Activated CD8-positive, alpha-beta T cell treated with anti-CD3 and anti-CD28 coated beads for 36 hours (primary cell): ENCODE measurements at regions not wholly inside any gene's neighbourhood (a gene's known extent, or its start where the extent isn't known, plus 50 kb on each side); places are given as distances from the start of the nearest gene placed in this dataset.

ENCODE experiments used
- ATAC-seq: fragments of 200-7000 bp; cut with Tn5 transposase; one replicate; pipeline ENCODE4 v1.10.0; 2021; ENCODE audit warnings: mild to moderate bottlenecking, moderate library complexity
- CTCF ChIA-PET: fragments of 350-600 bp; sonication (Branson Sonifier 250); formaldehyde crosslinking; loops from one replicate; lab custom pipeline; 2021; ENCODE audit warnings: antibody characterized with exemption; lab: Charles Lee
- POLR2A ChIA-PET: fragments of 350-600 bp; sonication (Branson Sonifier 250); formaldehyde crosslinking; loops from one replicate; lab custom pipeline; 2021; ENCODE audit warnings: antibody characterized with exemption; lab: Charles Lee
- DNase-seq: peaks from one replicate; pipeline ENCODE4 v3.0.0-alpha.2; 2020
- H3K27ac Mint-ChIP-seq: one replicate; pipeline ENCODE4 v1.8.0; 2021; ENCODE audit warnings: mild to moderate bottlenecking, mixed read lengths
- H3K27me3 Mint-ChIP-seq: one replicate; pipeline ENCODE4 v1.8.0; 2021; ENCODE audit warnings: mixed read lengths
- H3K36me3 Mint-ChIP-seq: one replicate; pipeline ENCODE4 v1.8.0; 2021; ENCODE audit warnings: low read depth, mixed read lengths
- H3K4me1 Mint-ChIP-seq: one replicate; pipeline ENCODE4 v1.8.0; 2021; ENCODE audit warnings: low read depth, mixed read lengths
- H3K4me3 Mint-ChIP-seq: one replicate; pipeline ENCODE4 v1.8.0; 2021; ENCODE audit warnings: mild to moderate bottlenecking, moderate library complexity, mixed read lengths
- H3K9me3 Mint-ChIP-seq: one replicate; pipeline ENCODE4 v1.8.0; 2021; ENCODE audit warnings: mixed read lengths
- CTCF ChIP-seq: fragments of 200-600 bp; IDR thresholded peaks from one replicate; pipeline ENCODE4 v1.8.0; 2022; ENCODE audit warnings: antibody characterized with exemption, mild to moderate bottlenecking
- intact Hi-C: fragments of 100-400 bp; cut with micrococcal nuclease; formaldehyde crosslinking; loops from one replicate; pipeline ENCODE4 v1.10.0; 2022

GRCh38 chr12:46483572-46484395 is 111.2 kb upstream of the SLC38A2 start:
- POLR2A ChIA-PET = interaction anchor here (0.7 to 0.9 kb wide), 4 partner anchors 9 to 472 kb away, joined by 3 to 4 read pairs (median 3); no protein-coding TSS in a partner anchor
- Mint-ChIP-seq H3K27ac (no peak overlapping the region), H3K4me1 (no peaks in the 10 kb centered on the region), H3K36me3 (no peaks in the 10 kb centered on the region), H3K27me3 (no peaks in the 10 kb centered on the region), H3K4me3 (no peak overlapping the region), H3K9me3 (no peaks in the 10 kb centered on the region)
- no peak for TF ChIP-seq CTCF
- intact Hi-C loops = no loop called here
- DNase-seq (no peak), ATAC-seq (no peak)
- CTCF ChIA-PET = interaction anchor here (1.2 to 1.3 kb wide), 2 partner anchors 10 to 16 kb away, joined by 3 to 4 read pairs; no protein-coding TSS in a partner anchor

GRCh38 chr12:46480724-46481123 is 108.2 kb upstream of the SLC38A2 start:
- ATAC-seq (no peak), DNase-seq (no peak)
- intact Hi-C loops = no loop called here
- no peak overlapping the region for H3K4me3 Mint-ChIP-seq
- no peaks in the 10 kb centered on the region for H3K27me3 Mint-ChIP-seq
- no peaks in the 10 kb centered on the region for H3K36me3 Mint-ChIP-seq
- H3K27ac Mint-ChIP-seq = no peak overlapping the region
- POLR2A ChIA-PET = no interaction called here
- H3K9me3 Mint-ChIP-seq = no peaks in the 10 kb centered on the region
- H3K4me1 Mint-ChIP-seq = no peaks in the 10 kb centered on the region
- TF ChIP-seq CTCF = no peak
- CTCF ChIA-PET = no interaction called here

GRCh38 chr12:46480316-46480715 is 107.7 kb upstream of the SLC38A2 start:
- no peak for ATAC-seq
- Mint-ChIP-seq H3K36me3 (no peaks in the 10 kb centered on the region), H3K9me3 (no peaks in the 10 kb centered on the region), H3K27me3 (no peaks in the 10 kb centered on the region), H3K27ac (no peak overlapping the region), H3K4me1 (no peaks in the 10 kb centered on the region), H3K4me3 (no peak overlapping the region)
- POLR2A ChIA-PET = no interaction called here
- CTCF ChIA-PET = interaction anchor here (1.4 kb wide), 1 partner anchor 10 kb away, joined by 4 read pairs; no protein-coding TSS in a partner anchor
- DNase-seq = no peak
- TF ChIP-seq CTCF = no peak
- intact Hi-C loops = no loop called here

- H3K4me3 Mint-ChIP-seq = no peak overlapping the region
- peaks cover 6% of the 10 kb centered on the region for H3K4me1 Mint-ChIP-seq
- no peaks in the 10 kb centered on the region for H3K27me3 Mint-ChIP-seq
- intact Hi-C loops = no loop called here
- ChIA-PET POLR2A (no interaction called here), CTCF (no interaction called here)
- H3K36me3 Mint-ChIP-seq = no peaks in the 10 kb centered on the region
- no peak for ATAC-seq
- no peak for DNase-seq
- no peak for TF ChIP-seq CTCF
- no peaks in the 10 kb centered on the region for H3K9me3 Mint-ChIP-seq
- no peak overlapping the region for H3K27ac Mint-ChIP-seq
Measured at GRCh38 chr12:46478123-46478522, 105.5 kb upstream of the SLC38A2 start.

- DNase-seq (no peak), ATAC-seq (no peak)
- intact Hi-C loops = no loop called here
- no peak overlapping the region for H3K4me3 Mint-ChIP-seq
- ChIA-PET CTCF (no interaction called here), POLR2A (no interaction called here)
- H3K27me3 Mint-ChIP-seq = no peaks in the 10 kb centered on the region
- H3K36me3 Mint-ChIP-seq = no peaks in the 10 kb centered on the region
- H3K27ac Mint-ChIP-seq = no peak overlapping the region
- no peaks in the 10 kb centered on the region for H3K9me3 Mint-ChIP-seq
- no peak for TF ChIP-seq CTCF
- peaks cover 6% of the 10 kb centered on the region for H3K4me1 Mint-ChIP-seq
Measured at GRCh38 chr12:46477541-46477940, 105.0 kb upstream of the SLC38A2 start.
